ENCODE measurements at regions not wholly inside any gene's neighbourhood (a gene's known extent, or its start where the extent isn't known, plus 50 kb on each side); places are given as distances from the start of the nearest gene placed in this dataset.

GRCh38 chr6:148222846-148223245 is 119.8 kb upstream of the SASH1 start:
- no peak for DNase-seq

GRCh38 chr6:148223424-148223842 is 119.2 kb upstream of the SASH1 start:
- DNase-seq, result no peak

- no peak for DNase-seq
Observed at GRCh38 chr6:148225871-148226270, 116.8 kb upstream of the SASH1 start.

DNA sequence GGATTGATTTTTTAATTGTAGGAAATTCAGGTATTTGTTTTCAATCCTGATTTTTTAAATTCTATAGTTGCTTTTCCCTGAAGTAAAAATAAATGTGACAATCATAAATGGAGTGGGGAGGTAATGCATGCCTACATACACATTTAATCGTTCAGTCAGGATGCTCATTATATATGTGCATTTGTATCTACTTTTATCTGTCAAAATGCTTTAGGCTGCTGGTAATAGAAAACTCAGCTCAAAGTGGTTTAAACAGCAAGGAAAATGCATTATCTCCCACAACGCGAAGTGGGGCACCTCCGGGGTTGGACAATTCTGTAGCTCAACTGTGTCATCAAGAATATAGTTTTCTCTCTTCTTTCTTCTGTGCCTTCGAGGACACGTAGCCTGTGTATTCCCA is 116.4 kb upstream of the SASH1 start:
- no peak for DNase-seq

DNA sequence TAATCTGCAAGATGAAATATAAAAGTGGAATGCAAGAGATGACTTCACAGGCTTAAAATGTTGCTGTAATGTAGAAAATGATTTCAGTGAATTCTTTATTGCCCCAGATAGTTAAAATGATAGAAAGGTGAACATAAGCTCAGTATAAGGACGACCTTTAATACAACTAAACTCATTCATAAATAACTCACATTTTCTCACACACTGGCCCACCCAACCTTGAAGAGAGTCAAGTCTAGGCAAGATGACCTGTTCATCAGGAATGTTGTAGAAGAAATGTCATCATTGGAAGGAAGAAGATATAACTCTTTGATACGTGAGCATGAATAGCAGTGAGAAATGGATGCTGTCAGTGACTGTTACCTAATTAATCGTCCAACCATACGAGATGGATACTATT is 111.1 kb upstream of the SASH1 start:
- DNase-seq, result no peak

DNA sequence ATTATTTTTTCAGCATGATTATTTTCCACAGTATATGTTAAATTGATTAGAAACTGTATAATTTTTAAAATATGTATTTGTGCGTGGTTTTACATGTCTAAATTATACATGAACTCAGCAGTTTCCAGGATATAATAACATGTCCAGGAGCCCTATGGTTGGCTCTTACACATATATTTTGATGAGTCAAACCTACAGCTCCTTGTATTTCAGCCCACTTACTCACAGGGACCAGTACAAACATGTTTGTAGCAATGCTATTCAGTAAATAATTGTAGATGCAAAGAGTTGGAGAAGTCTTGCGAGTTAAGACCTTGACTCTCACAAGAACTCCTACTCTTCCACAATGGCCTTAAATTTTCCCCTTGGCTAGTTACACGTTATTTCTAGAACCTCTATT is 107.2 kb upstream of the SASH1 start:
- DNase-seq, result no peak

DNA sequence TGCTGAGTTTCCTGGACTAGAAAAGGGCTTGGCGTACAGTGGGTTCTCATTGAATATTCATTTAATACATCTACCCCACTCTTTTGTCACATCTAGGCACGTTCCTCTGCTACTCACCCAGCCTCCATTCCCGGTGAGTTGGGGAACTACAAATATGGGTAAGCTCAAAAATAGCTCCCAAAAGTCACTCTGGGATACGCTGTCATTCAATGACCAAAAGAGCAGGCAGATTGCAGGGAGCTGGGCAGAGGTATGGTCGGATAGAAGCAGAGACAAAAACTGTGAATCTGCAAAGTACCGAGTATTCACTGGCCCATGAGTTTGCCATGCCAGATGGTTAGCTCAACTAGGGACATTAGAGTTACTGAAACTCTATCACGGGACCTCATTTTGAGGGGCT is 103.9 kb upstream of the SASH1 start:
- no peak for DNase-seq

DNA sequence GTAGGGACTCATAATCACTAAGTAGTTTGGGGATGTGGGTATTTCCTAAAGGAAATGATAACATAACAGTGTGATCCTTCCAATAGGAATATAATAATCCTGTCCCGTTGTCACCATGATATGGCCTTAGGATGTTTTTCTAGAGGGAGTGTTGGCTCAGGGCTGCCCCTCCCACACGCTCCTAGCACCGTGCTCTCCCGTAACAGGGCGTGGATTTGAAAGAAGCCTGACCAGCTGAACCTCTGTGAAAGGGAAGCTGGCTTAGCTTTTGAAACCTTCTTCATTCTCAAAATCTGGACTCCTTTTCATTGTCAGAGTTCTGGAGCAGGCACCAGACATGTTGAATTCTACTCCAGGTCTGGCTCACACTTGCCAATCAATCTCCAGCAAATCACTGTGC is 103.4 kb upstream of the SASH1 start:
- DNase-seq, result no peak

GRCh38 chr6:148239801-148240460 is 102.7 kb upstream of the SASH1 start:
- DNase-seq, result no peak

DNA sequence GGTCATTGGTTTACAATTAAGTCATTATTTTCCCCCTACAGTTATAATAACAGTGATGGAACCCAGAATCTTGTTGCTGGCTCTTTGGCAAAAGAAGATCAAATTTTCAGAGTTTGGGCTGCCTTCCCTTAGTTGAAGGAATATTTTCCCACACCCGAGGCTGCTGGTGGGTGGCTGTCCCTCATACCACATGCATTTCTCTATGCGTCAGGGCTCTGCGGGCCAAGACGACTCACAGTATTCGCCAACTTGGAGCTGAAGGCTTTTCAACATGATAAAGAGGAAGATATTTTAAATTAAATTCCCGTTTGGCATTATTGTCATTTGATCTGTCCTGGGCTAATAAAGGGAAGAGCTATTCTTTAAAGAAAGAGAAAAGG is 102.2 kb upstream of the SASH1 start:
- DNase-seq, result no peak

DNA sequence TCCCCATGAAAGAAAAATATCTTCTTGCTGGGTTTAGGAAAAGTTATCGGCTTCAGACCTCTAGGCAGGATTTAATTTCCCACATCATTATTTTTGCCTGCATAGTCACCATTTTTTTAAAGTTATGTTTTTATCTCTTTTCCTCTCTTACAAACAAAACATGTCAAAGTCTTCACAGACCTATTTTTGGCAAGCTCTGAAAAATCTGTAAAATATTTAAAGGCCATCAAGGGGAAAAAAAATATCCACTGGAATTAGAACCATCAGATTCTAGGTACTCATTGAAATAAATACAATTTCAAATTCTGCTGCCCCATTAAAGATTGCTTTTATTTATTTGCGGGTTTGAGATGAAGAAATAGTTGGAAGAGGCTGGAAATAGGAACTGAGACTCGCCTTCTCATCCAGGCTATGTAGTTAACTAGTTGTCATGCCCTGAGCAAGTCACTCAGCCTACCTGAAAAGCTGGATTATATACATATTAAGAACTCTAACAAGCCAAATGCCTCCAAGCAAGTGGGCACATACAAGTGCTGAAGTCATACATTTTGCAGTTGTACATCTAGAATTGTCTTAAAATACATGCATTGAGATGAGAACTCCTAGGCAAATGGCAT is 101.7 kb upstream of the SASH1 start:
- DNase-seq, result no peak

DNA sequence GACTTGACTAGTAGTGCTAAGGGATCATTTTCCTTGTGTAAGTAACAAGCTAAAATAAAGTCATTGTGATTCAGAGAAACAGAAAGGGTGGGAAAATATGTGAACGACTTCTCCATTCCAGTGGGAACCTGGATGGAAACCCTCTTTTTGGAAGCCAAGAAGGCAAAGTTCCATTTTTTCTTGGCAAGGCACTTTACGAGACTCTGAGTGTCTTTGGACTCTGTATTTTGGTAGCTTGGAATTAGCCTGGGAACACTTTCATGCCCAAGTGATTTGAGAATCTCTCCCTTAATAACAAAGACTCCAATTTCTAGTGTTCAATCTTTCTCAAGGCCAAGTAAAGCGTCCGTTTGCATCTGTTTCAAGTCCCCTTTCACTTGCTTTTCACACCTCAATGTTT is 100.5 kb upstream of the SASH1 start:
- DNase-seq, result no peak

- no peak for DNase-seq
Observed at GRCh38 chr6:148244217-148244935, 98.3 kb upstream of the SASH1 start.

DNA sequence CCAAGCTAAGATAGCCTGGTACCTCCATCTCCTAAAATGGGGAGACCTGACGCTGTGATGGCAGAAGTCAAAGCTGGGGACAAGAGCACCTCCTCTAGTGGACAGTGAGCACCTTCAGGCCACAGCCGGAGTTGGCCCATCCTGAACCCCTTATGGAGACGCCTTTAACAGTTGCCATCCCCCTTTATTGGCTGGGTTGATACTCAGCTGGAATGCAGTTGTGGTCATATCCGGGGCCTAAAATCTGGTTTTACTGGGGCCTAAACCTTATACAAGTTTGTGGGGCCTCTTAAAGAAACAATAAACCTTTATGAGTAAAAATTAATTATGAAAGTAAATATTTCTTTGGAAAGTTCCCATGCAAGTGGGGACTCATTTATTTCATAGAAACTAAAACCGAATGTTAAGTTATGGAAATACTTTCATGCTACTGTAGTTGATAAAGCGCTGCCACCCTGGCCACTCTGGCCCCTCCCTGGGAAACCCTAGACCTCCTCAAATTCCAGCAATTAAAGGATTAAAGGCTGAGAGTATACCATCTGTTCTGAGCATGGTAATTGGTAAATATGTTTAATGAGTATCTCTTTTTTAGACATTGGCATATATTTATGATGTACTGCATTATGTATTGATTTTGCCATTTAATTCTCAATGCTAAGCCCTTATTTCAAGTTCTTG is 95.1 kb upstream of the SASH1 start:
- DNase-seq, result no peak

DNA sequence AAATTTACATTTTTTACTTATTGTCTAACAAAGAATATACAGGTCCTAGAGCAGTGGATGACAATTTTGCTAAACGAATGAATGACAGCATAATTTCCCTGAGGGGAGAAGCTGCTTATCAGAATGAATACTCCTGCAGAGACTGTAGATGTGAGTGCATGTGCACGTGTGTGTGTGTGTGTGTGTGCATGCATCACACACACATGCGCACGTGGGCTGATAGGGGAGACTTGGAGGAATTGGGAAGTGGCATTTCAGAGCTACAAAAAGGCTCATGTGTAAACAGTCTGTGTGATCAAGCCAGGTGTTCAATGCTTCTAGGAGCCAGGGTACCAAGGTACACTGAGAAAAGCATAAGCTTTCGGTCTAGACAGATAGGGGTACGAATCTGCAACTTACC is 93.5 kb upstream of the SASH1 start:
- no peak for DNase-seq

GRCh38 chr6:148249679-148250375 is 92.8 kb upstream of the SASH1 start:
- no peak for DNase-seq

DNA sequence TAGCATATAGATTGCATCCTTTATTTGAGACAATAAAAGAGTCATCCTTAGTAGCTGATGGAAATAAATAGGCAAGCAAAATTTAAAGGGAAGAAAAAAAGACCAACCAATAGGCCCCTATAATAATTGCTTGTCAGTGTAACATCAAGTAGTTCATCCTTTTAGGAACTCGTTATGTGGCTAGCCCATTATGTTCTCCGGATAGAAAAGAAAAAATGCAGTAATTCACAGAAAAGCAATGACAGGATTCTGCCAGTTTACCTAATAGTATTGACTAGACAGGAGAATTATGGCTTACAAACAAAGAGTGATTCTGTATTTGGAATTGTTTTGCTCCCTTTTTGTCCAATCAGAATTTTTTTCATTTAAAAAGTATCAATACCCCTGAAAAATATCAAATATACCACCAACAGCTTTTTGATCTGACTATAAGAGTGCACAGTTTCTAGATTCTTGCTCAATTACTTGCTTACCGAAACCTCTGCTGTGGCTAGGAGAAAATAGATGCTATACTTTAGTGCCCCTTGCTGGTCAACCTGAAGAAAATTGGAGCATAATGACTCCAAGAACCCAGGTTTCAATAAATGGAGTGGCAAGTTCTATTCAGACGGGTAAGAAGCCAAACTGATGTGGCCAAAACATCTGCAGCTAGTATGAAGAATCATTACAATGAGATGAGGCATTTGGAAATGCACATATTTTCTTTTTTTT is 91.5 kb upstream of the SASH1 start:
- DNase-seq, result no peak

DNA sequence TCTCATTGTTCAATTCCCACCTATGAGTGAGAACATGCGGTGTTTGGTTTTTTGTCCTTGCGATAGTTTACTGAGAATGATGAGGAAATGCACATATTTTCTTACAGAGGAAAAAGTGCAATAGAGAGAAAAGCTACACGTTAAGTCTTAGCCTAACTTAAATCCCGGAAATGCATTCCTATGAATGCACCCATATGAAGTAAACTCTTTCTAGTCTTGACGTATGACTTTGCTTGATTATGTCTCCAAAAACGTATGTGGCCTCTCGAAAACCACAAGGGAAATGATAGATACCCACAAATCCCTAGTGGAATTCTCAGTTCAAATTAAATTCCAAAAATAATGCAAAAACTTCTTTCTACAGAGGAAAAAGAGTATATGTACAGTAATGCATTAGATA is 90.7 kb upstream of the SASH1 start:
- DNase-seq, result no peak

DNA sequence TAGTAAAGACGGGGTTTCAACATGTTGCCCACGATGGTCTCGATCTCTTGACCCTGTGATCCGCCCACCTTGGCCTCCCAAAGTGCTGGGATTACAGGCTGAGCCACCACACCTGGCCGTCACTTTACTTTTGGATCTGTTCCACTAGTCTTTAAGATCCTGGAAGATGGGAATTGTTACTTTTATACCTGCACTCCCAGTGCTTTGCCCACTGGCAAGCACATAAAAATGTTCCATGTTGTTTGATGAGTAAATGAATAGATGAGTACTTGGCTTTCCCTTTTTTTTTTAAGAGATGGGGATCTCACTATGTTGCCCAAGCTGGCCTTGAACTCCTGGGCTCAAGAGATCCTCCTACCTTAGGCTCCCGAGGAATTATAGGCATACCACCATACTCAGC is 84.8 kb upstream of the SASH1 start:
- no peak for DNase-seq

- DNase-seq, result no peak
Observed at GRCh38 chr6:148258868-148259267, 83.8 kb upstream of the SASH1 start.

GRCh38 chr6:148261470-148261869 is 81.2 kb upstream of the SASH1 start:
- no peak for DNase-seq

DNA sequence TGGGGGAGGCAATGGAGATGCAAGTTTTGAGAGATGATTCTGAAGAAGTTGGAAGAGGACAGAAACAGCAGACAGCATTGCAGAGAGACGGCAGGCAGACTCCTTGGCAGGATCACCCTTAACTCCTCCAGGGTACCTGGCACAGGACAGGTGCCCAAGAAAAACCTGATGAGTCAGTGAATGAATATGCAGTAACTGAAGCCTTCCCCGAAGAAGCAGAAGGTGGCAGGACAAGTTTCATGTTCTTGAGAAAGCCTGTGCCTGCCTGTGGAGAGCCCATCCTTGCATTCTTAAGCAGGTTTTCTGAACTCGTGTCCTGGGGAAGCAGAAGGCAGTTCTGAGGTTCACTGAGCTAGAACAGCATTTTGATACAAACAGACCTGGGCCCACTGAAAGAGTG is 79.6 kb upstream of the SASH1 start:
- no peak for DNase-seq

DNA sequence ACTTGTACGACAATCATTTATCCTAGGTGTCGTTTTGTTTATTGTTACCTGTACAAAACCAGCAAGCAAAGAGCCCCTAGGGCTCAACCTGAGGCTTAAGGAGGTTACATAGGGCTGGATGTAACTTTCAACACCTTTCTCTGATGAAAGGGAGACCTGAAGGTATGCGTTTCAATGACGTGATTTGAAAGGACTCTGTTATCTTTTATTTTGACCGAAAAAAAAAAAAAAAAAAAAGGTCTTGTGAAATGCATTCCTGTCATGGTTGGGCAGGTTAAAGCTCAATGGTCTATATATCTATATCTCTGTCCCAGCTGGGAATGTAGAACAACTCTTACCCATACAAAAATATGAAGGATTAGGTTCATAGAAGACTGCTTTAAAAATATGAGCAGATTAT is 78.7 kb upstream of the SASH1 start:
- DNase-seq, result no peak

Measured in CD4-positive, alpha-beta T cell treated with Interleukin-6 for 4 hours (primary cell).